Panc1 (cell line): ENCODE measurements at regions not wholly inside any gene's neighbourhood (a gene's known extent, or its start where the extent isn't known, plus 50 kb on each side); places are given as distances from the start of the nearest gene placed in this dataset.

ENCODE experiments used
- ATAC-seq: fragments of 200-7000 bp; cut with Tn5 transposase; 2 replicates; pipeline ENCODE4 v1.9.1; 2020; ENCODE audit warnings: mild to moderate bottlenecking, moderate library complexity
- BruUV-seq: library from RNA; stranded (reverse); fragments of 400-500 nt; replicated peaks from 2 replicates; lab custom pipeline; 2021; lab: Mats Ljungman, UMichigan
- CTCF ChIA-PET: fragments of 300-600 bp; sonication (Branson Sonifier 250); formaldehyde crosslinking; loops from one replicate; lab custom pipeline; 2022; ENCODE audit warnings: antibody characterized with exemption; lab: Charles Lee
- POLR2A ChIA-PET: fragments of 300-600 bp; sonication (Branson Sonifier 250); formaldehyde crosslinking; loops from one replicate; lab custom pipeline; 2022; ENCODE audit warnings: antibody characterized with exemption; lab: Charles Lee
- DNase-seq: peaks from one replicate; pipeline ENCODE4 v3.0.0-alpha.2; 2010; ENCODE audit warnings: low read depth, low spot score
- H3K27ac ChIP-seq: 2 replicates; pipeline ENCODE4 v1.5.1; 2011; ENCODE audit warnings: mild to moderate bottlenecking, low read length, inconsistent platforms
- H3K27me3 ChIP-seq: fragments of 200-500 bp; sonication (Bioruptor generic); 2 replicates; pipeline ENCODE4 v1.6.0; 2014; ENCODE audit warnings: low read length, inconsistent platforms; ENCODE audit not compliant: control insufficient read depth, insufficient read depth
- H3K36me3 ChIP-seq: fragments of 200-500 bp; sonication (Bioruptor generic); 2 replicates; pipeline ENCODE4 v1.5.1; 2014; ENCODE audit warnings: inconsistent platforms, mild to moderate bottlenecking, low read length, moderate library complexity; ENCODE audit not compliant: control insufficient read depth, insufficient read depth
- H3K4me1 ChIP-seq: 2 replicates; pipeline ENCODE4 v1.5.1; 2011; ENCODE audit warnings: inconsistent platforms, mild to moderate bottlenecking, low read length, moderate library complexity; ENCODE audit not compliant: control insufficient read depth, insufficient read depth
- H3K4me3 ChIP-seq, 2 experiments: 2 replicates each; pipeline ENCODE4 v1.5.1; 2011 to 2012; ENCODE audit warnings: low read depth in 2 of 2, low read length in 2 of 2, mild to moderate bottlenecking in 2 of 2, inconsistent platforms in 1 of 2, moderate library complexity in 1 of 2
- H3K9me3 ChIP-seq: fragments of 200-500 bp; sonication (Bioruptor generic); 2 replicates; pipeline ENCODE4 v1.5.1; 2014; ENCODE audit warnings: low read depth, mild to moderate bottlenecking, inconsistent platforms, low read length, moderate library complexity; ENCODE audit not compliant: control insufficient read depth, insufficient read depth
- POLR2AphosphoS5 ChIP-seq: IDR thresholded peaks from 2 replicates; pipeline ENCODE4 v1.6.1; 2012; ENCODE audit warnings: mild to moderate bottlenecking, low read depth, low read length, moderate library complexity
- REST ChIP-seq, 2 experiments: IDR thresholded peaks; 2 replicates each; pipeline ENCODE4 v1.6.1; 2011 to 2012; ENCODE audit warnings: low read depth in 2 of 2, control low read depth in 1 of 2, low read length in 1 of 2, mild to moderate bottlenecking in 1 of 2, moderate library complexity in 1 of 2; ENCODE audit not compliant: insufficient read depth in 1 of 2
- SIN3A ChIP-seq: IDR thresholded peaks from 2 replicates; pipeline ENCODE4 v1.6.1; 2012; ENCODE audit warnings: low read depth, mild to moderate bottlenecking, low read length, moderate library complexity, borderline replicate concordance; ENCODE audit not compliant: insufficient read depth
- TCF7L2 ChIP-seq: IDR thresholded peaks from 2 replicates; pipeline ENCODE4 v1.6.1; 2011; ENCODE audit warnings: mild to moderate bottlenecking, low read depth, low read length, inconsistent platforms
- in situ Hi-C: cut with HindIII; loops from 2 replicates; pipeline ENCODE4 v1.10.0; 2016; ENCODE audit warnings: low sequenced_read_pairs, low pct_unique_long_range_greater_than_20kb
- intact Hi-C: fragments of 100-400 bp; cut with micrococcal nuclease; formaldehyde crosslinking; loops from one replicate; pipeline ENCODE4 v1.10.0; 2022; ENCODE audit not compliant: unreplicated experiment
- TF ChIP-seq, protein P1 (sequence below): fragments of 450-650 bp; IDR thresholded peaks from 2 replicates; pipeline ENCODE4 v1.5.1; 2017; ENCODE audit warnings: mild to moderate bottlenecking

- H3K27me3 ChIP-seq = no peaks in the 10 kb centered on the region
- no peak for DNase-seq
- in situ Hi-C loops = no loop called here
- no peak overlapping the region for H3K4me3 ChIP-seq
- intact Hi-C loops = no loop called here
- H3K27ac ChIP-seq = no peak overlapping the region
- TF ChIP-seq REST (IDR thresholded peaks at IDR 0.05; ENCODE audit: insufficient read depth in 1 of 2, low read depth in 2 of 2, low read length in 1 of 2) = no peak
- TF ChIP-seq, protein P1, sequence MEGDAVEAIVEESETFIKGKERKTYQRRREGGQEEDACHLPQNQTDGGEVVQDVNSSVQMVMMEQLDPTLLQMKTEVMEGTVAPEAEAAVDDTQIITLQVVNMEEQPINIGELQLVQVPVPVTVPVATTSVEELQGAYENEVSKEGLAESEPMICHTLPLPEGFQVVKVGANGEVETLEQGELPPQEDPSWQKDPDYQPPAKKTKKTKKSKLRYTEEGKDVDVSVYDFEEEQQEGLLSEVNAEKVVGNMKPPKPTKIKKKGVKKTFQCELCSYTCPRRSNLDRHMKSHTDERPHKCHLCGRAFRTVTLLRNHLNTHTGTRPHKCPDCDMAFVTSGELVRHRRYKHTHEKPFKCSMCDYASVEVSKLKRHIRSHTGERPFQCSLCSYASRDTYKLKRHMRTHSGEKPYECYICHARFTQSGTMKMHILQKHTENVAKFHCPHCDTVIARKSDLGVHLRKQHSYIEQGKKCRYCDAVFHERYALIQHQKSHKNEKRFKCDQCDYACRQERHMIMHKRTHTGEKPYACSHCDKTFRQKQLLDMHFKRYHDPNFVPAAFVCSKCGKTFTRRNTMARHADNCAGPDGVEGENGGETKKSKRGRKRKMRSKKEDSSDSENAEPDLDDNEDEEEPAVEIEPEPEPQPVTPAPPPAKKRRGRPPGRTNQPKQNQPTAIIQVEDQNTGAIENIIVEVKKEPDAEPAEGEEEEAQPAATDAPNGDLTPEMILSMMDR = no peak
- no peak for TF ChIP-seq POLR2AphosphoS5
- no peak for TF ChIP-seq TCF7L2
- TF ChIP-seq SIN3A = no peak
- H3K36me3 ChIP-seq = no peaks in the 10 kb centered on the region
- H3K9me3 ChIP-seq = no peaks in the 10 kb centered on the region
- H3K4me1 ChIP-seq = no peaks in the 10 kb centered on the region; the same call in 1 of the 2 replicates
- POLR2A ChIA-PET = no interaction called here
- CTCF ChIA-PET = no interaction called here
- ATAC-seq = no peak
- BruUV-seq = no TSS peak
These were observed 317.7 kb downstream of the MATN1 start for GRCh38 chr1:30405631-30406212.

DNA sequence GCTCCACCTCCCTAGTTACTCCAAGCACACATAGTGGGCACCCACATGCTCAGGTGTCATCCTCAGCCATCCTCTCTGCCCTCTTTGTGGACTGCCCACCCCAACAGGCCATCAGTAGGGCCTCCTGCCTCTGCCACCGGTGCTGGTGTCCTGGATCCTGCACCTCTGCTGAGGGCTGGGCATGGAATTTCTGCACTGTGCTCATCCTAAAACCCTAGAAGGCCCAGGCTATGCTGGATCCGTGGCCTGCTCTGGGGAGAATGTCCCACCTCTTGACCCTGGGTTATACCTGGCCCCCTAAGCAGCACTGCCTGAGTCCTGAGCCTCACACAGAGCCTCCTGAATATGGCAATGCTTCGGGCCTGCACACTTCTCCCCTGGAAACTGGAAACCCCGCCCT is 318.3 kb downstream of the MATN1 start:
- POLR2A ChIA-PET = no interaction called here
- DNase-seq (no peak), ATAC-seq (no peak)
- H3K36me3 ChIP-seq = no peaks in the 10 kb centered on the region
- H3K27ac ChIP-seq = no peak overlapping the region
- intact Hi-C loops (no loop called here), in situ Hi-C loops (no loop called here)
- no peaks in the 10 kb centered on the region for H3K9me3 ChIP-seq
- H3K27me3 ChIP-seq = no peaks in the 10 kb centered on the region
- no TSS peak for BruUV-seq
- no peak for TF ChIP-seq TCF7L2
- TF ChIP-seq POLR2AphosphoS5 = no peak
- TF ChIP-seq REST (IDR thresholded peaks at IDR 0.05; ENCODE audit: insufficient read depth in 1 of 2, low read depth in 2 of 2, low read length in 1 of 2) = no peak
- TF ChIP-seq SIN3A = no peak
- TF ChIP-seq, protein P1 = no peak
- H3K4me3 ChIP-seq = no peak overlapping the region
- CTCF ChIA-PET = no interaction called here
- H3K4me1 ChIP-seq = no peaks in the 10 kb centered on the region; the same call in 1 of the 2 replicates
